ENCODE measurements at regions not wholly inside any gene's neighbourhood (a gene's known extent, or its start where the extent isn't known, plus 50 kb on each side); places are given as distances from the start of the nearest gene placed in this dataset.
"Not testable (repeated sequence)": the region's sequence is repeated elsewhere in the genome, so short reads cannot be mapped to it uniquely, and the experiment has no call there.

DNA sequence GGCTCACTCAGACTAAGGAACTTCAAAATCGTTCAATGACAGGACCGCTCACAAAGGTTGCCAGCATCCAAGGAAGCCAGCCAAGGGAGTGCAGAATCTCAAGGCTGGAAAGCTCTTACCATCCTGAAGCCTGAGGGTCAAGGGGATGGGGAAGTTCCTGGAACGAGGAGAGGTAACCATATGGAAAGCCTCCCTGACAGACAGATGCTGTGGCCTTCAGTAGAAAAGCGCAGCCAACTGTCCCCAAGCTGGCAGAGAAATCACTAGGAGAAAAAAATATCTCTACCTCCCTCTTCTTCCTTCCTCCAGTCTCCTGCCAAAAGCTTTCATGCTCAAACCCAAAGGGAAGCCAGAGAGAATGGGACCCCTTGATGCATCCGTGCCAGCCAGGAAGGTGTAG, 90.5 kb upstream of the RANBP3L start:
- no peak for DNase-seq

DNA sequence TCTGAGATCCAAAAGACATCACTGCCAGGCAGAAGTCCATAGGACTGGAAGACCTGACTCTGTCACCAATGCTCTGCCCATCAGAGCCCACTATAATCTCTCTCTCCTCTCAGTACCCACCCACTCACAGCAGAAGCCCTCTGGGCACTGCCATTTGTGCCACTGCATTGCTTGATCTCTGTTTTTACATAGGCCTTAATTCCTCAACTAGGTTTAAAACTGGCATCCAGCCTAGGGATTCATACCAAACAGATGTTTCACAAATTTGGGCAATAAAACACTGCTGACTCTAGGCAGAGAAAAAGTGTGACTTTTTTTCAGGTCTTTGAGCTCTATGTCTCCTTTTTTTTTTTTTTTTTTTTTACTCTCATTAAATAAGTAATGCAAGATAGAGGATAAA, 91.1 kb upstream of the RANBP3L start:
- DNase-seq = no peak

DNA sequence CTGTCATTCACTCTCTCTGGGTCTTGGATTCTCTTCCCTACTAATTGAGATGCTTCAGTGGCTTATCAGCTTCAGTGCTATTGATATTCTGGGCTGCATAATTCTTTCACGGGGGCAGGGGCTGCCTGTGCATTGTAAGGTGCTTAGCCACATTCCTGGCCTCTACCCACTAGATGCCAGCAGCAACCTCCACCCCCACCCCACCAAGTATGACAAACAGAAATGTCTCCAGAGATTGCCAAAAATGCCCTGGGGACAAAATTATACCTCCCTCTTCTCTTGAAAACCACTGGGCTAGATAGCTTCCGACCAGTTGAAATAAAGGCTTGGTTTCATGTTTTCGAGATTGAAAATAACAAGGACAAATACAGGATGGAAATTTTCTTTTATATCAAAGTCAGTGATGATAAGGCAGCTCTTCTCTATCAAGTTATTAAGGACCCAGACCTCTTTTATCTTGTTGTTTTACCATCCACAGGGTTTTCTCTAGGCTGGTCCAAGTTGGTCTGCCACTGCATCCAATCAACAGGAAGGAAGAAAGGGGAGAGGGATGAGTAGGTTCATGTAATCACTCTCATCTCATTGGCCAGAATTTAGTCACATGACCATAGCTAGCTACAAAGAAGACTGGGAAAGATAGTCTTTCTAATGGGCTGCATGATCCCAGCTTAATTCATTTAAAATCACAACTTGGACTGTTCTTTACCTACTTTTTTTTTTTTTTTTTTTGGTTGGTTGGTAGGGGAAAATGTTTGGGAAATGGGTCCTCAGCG, 92.1 kb upstream of the RANBP3L start:
- DNase-seq = no peak

DNA sequence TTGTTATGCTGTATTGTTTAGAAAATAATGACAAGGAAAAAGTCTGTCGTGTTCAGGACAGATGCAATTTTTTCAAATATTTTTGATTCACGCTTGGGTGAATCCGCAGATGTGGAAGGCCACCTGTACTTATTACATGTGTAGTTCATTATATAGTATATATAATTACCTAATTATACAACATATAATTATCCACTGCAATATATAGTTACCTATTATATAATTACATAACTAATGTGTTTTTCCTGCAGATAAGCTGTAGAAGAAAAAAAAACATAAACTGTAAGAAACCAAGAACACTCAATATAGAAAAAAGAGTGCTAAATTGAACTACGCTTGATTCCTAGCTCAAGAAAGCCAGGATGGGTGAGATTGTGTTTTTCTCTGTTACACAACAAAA, 93.6 kb upstream of the RANBP3L start:
- no peak for DNase-seq

DNA sequence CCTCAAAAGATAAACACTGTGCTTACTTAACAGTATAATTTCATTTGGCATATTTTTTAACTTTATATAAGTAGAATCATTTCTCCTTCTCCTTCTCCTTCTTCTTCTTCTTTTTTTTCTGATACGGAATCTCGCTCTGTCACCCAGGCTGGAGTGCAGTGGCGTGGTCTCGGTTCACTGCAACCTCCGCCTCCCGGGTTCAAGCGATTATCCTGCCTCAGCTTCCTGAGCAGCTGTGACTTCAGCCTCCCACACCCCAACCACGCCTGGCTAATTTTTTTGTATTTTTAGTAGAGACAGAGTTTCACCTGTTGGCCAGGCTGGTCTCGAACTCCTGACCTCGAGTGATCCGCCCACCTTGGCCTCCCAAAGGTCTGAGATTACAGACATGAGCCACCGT, 94.2 kb upstream of the RANBP3L start:
- DNase-seq = not testable (repeated sequence)

DNA sequence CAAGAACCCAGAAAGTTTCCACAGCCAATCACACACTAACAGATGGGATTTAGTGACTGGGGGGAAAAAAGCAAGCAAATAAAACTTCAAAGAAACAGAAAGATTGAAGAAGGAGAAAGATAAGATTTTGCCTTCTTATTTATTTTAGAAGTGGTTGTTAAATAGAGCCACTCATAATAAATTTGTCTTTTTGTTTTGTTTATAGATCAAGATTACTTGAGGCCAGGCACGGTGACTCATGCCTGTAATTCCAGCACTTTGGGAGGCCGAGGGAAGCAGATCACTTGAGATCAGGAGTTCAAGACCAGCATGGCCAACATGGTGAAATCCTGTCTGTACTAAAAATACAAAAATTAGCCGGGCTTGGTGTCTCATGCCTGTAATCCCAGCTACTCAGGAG, 94.9 kb upstream of the RANBP3L start:
- DNase-seq = no peak

DNA sequence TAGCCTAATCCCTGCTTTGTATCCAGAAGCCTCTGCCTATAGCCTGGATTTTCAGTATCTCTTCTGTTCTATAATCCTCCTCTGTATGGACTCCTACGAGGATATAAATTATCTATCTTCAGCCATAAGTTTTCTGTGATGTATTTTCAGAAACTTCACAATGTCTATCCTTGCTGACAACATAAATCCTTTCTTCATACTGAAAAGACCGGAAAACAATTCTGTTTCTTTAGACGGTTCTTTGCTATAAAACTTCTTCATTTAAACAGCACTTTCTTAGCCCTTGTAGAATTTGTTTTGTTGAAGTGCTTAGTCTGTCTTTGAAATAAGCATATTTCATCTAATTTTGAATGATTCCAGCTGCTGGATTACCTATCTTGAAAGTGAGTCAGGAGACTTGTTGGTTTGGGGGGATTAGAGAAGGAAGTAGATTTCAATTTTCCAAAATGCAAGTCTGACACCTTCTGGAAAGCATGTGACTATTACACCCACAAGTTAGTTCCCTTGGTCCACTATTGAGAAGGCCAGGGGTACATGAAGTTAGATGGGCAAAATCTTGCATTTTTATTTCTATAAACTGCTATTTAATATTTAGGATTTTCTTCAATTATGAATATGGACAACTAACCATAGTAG, 96.3 kb upstream of the RANBP3L start:
- DNase-seq = no peak

DNA sequence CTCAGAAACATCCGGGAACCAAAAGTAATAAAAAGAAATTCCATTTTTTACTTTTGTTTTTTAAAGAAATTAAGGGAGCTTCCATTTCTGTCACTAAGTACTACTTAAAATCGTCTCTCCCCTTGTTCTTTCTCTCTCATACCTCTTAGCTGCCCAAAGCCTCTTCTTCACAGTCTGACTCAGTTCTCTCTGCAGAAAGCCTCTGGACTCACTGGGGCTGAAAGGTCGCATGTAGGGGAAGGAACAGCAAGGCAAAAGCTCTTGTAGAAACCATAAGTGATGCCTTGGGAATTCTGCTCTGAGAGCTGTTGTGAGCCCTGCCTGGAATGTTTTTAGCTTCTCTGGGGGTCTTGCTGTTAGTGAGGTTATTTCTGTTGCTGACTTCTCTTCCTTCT, 100.8 kb upstream of the RANBP3L start:
- DNase-seq = no peak

DNA sequence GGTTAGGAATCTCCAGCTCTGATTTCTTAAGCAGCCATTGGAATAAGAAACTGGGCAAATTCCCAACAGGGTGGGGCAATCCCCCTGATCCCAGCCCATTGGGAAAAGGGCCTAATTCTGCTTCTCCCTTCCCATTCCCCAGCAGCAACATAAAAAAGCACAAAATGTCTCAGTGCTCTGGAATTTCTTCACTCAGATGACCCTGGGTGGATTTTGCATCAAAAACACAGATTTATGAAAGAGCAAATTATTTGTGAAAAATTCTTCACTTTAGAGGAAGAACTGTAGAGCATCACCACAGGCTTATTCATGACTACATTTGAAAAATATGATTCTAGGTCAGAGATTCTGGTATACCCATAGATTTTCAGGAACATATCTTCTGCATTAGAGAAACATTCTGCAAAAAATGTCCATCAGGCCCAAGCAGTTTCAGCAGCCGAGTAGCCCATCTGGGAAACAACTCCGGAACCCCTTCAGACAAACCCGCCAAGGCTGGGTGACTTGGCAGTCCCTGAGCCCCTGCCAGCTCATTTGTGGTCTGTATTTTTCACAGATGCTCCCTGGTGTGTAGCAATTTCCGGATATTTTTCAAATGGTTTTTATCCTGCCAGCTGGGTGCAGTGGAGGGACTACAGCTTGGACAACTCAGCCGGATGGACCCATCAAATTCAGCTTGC, 102.1 kb upstream of the RANBP3L start:
- no peak for DNase-seq

DNA sequence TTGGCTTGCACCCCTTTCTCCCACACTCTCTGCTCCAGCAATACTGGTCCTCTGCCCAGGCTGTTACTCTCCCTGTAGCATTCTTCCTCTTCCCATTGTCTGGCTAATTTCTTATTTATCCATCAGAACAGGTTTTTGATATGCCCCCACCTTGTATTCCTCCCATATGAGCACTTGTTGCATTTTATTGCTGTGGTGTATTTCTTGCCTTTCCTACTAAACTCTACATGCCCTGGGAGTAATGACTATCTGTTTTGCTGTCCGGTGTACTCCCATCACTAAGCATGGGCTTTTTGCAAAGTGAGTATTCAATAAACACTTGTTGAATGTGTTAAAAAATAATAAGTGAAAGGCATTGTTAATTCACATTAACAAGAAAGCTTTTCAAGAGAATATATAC, 104.3 kb upstream of the RANBP3L start:
- DNase-seq = no peak

DNA sequence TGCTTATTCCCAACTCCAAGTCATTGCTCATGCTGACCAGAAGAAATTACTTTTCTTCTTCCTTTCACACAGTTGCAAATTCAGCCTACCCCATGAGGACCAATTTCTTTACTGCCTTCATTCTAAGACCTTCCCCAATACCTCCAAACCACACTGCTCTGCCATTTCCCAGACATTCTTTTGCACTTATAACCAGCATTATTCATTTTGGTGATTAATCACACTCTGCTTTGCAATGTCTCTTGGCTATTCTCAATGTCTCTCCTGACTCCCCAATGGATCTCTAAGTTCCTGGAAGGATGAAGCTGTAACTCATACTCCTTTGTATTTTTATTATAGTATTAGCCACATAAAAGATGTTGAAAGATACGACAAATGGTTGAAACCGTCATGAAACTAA, 105.7 kb upstream of the RANBP3L start:
- DNase-seq = no peak

DNA sequence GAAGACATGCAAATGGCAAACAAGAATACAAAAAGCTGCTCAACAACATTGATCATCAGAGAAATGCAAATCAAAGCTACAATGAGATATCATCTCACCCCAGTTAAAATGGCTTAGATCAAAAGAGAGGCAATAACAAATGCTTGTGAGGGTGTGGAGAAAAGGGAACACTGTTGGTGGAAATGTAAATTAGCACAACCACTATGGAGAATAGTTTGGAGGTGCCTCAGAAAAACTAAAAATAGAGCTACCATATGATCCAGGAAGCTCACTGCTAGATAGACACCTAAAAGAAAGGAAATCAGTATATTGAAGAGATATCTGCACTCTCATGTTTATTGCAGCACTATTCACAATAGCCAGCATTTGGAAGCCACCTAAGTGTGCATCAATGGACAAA, 108.0 kb upstream of the RANBP3L start:
- DNase-seq = not testable (repeated sequence)

DNA sequence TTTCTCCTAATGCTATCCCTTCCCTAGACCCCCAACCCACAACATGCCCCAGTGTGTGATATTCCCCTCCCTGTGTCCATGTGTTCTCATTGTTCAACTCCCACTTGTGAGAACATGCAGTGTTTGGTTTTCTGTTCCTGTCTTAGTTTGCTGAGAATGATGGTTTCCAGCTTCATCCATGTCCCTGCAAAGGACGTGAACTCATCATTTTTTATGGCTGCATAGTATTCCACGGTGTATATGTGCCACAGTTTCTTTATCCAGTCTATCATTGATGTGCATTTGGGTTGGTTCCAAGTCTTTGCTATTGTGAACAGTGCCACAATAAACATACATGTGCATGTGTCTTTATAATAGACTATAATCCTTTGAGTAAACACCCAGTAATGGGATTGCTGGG, 109.0 kb upstream of the RANBP3L start:
- DNase-seq = not testable (repeated sequence)

DNA sequence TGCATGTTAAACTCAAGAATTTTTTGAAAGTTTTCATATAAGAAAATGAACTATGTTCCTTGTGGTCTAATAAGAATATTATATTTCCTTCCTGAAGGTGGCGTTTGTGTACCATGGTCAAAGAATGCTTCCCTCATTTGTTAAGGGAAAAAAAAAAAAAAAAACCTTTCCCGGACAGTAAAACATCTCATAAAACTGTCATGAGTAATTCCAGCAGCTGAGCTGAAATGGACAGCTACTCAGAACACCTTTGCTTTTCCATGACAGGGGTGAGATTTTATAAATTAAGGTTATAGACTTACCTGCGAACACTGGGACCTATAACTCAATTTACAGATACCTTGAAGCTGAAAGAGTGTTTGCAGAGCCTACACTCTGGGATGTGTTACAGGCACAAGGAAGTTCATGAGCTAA, 113.2 kb upstream of the RANBP3L start:
- DNase-seq = no peak

DNA sequence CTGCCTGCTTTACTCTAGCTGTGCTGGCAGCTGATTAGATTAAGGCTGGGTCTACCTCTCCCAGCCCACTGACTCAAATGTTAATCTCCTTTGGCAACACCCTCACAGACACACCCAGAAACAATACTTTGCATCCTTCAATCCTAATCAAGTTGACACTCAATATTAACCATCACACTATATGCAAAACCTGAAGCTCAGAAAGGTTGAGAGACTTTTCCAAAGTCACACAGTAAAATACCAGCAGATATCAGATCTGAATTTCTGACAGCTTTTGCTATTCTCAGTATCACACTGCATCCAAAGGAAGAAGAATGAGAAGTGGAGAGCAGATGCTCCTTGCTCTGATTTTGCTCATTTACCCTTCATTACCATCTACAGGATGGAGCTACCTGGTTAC, 114.9 kb upstream of the RANBP3L start:
- DNase-seq = no peak

DNA sequence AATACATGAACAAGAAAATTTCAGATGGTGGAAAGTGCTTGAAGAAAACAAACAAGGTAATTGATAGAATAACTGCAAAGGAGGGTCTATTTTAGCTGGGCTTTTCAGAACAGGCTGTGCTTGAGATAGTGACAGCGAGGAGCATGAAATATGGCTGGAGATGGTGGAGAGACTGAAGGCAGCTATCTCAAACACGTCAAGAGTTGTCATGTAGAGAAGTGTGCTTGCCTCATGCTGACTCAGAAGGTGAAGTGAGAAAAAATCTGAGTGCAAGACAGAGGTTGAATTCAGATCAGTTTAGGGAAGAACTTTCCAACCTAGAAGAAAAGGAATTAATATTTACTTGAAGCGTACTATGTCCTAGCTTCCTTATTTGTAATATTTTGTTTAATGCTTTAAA, 115.5 kb upstream of the RANBP3L start:
- no peak for DNase-seq

DNA sequence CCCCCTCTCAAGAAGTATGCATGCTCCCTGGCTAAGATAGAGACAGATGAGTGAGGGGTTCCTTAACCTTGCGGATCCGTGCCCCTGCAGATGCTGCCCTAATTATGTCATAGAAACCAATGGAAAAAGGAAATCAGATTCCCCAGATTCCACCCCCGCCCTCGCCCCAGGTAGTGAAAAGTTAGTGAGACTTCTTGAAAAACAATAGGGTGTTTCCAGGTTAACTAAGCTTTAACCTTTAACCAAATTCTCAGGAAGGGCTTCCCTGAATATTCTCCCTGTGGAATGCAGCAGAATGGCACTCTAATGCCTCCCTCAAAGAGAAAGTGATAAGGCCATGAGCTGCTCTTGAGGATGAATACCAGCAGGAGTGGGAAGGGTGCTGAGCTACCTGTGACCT, 116.0 kb upstream of the RANBP3L start:
- DNase-seq = no peak

DNA sequence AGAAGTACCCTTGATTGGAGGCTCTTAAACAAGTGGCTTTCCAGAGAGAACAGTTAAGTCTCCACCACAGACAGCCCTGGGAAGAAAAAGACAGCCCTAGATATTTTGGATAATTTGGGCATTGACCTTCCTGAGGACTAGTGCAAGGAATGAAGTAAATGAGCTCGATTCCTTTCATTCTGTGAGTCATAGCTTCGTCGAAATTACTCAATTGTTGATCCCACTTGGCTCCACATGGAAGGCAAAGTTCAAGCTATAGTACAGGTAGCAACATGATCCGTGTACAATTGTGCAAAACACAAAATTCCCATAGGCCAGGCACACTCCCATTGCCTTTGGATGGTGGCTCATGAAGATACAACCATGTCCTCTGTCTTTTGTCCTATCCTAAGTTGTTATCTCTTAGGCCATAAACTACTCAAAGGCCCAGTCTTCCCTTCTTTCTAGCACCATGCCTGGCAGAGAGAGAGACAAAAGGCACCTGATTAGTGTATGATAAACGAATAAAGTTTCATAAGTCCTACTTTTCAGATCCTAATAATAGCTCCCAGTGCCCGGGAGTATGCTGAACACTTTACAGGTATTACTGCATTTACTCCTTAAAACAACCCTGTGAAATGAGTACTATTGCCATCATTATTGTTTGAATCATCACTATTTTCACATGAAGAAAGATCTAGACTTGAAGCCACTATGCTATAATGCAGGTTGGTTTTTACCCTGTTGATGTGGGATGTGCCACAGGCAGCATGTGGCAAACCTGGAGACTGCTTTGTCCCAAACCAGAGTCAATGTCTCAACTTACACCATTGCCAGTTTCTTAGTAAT, 116.7 kb upstream of the RANBP3L start:
- DNase-seq = no peak

DNA sequence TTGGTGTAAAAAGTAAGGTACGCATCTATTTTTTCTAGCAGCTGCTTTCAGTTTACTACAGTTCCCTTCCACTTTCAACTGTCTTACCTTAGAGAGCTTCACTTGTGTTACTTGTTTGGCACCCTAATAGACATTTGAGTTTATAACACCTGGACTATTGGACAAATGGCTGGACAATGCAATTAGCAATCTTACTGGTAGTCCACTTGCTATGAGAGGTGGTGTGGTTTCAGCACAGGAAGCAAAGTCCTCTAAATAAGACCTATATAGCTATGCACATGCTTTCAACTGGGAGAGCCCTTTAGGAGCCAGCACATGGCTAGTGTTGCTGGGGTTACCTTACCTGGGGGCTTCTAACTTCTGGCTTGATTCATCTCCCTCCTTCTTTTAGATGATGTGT, 119.6 kb upstream of the RANBP3L start:
- DNase-seq = no peak

DNA sequence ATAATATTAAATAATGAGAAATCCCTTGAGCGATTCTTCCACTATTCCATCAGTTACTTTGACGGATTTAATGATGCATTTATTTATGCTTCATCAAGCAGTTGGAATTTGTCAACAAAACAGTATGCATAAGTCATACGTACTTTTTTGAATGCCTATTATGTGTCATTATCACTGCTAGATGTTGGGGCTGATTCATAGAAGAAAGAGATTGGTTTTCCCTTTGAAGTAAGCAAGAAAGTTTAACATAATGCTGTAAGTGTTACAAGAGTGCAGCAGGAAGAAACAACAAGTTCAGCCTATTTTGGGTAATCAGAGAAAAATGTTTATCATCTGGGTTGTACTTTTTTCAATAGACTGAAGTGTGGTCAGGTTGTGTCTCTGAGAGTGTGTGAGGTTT, 121.2 kb upstream of the RANBP3L start:
- DNase-seq = no peak

DNA sequence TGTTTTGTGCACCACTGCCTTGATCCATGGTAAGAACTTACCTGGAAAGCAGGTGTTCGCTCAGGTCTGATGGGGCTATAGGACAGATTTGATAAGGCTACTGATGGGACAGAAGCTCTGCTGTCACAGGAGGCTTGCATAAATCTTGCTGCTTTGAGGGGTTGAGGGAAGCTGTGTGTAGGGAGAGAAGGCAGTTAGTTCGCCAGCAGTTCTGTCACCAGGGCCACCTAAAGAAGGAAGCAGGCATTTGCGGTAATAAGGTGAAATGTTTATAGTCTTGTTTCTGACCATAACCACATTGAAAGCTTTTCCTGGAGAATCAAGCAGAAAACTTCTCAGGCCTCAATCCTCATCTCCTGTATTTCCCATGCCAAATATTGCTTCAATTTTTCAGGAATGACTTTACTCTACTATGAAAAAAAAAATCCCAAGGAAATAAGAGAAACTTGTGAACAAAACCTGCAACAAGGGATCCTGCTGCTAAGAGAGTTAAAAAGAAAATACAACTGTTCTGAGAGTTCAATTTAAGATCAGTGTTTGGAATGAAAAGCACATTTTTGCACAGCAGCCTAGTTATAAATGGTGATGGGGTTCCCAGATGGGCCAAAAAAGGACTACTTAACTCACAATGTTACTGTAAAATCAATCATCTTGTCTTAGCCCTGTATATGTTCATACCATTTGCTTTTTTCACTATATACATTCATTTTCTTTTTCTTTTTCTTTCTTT, 122.0 kb upstream of the RANBP3L start:
- no peak for DNase-seq

DNA sequence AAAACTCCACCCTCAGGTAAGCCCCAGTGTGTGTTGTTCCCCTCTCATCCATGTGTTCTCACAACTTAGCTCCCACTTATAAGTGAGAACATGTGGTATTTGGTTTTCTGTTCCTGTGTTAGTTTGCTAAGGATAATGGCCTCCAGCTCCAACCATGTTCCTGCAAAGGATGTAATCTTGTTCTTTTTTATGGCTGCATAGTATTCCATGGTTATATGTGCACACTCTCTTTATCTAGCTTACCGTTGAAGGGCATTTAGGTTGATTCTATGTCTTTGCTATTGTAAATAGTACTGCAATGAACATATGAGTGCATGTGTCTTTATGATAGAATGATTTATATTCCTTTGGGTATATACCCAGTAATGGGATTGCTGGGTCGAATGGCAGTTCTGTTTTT, 124.4 kb upstream of the RANBP3L start:
- DNase-seq = not testable (repeated sequence)

DNA sequence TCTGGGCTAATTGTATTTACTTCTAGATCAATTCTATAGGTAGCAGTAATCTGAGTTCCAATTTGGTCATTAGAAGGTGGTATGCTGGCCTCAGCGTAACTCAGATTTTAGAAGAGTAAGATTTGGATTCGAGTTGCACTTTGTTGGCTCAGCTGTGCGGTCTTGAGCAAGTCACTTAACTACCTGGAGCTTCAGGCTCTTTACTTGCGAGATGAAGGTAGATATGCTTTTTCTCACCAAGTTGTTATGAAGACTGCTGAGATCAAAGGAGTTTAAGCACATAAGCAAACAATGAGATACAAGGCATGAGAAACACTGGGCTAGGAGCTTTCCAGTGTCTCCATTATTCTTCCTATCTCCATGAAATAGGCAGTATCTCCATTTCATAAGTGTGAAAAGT, 133.8 kb upstream of the RANBP3L start:
- no peak for DNase-seq
